Neural crest cell (in vitro differentiated cells): ENCODE measurements at regions not wholly inside any gene's neighbourhood (a gene's known extent, or its start where the extent isn't known, plus 50 kb on each side); places are given as distances from the start of the nearest gene placed in this dataset.

ENCODE experiments used
- DNase-seq: peaks from one replicate; pipeline ENCODE4 v3.0.0; 2021; ENCODE audit warnings: low read depth, mixed read lengths, low spot score
- H3K27ac Mint-ChIP-seq: one replicate; pipeline ENCODE4 v1.8.0; 2021; ENCODE audit warnings: mild to moderate bottlenecking, mixed read lengths; ENCODE audit not compliant: unreplicated experiment
- H3K27me3 Mint-ChIP-seq: 2 replicates; pipeline ENCODE4 v1.8.0; 2021; ENCODE audit warnings: low read depth, mild to moderate bottlenecking, mixed read lengths
- H3K36me3 Mint-ChIP-seq: 2 replicates; pipeline ENCODE4 v1.8.0; 2021; ENCODE audit warnings: low read depth, mild to moderate bottlenecking, mixed read lengths
- H3K4me1 Mint-ChIP-seq: 2 replicates; pipeline ENCODE4 v1.8.0; 2021; ENCODE audit warnings: mixed read lengths
- H3K4me3 Mint-ChIP-seq: one replicate; pipeline ENCODE4 v1.8.0; 2021; ENCODE audit warnings: mild to moderate bottlenecking, mixed read lengths
- H3K9me3 Mint-ChIP-seq: 2 replicates; pipeline ENCODE4 v1.8.0; 2021; ENCODE audit warnings: mixed read lengths
- CTCF ChIP-seq: fragments of 200-600 bp; sonication (generic); conservative IDR thresholded peaks from 2 replicates; pipeline ENCODE4 v1.5.0; 2021; ENCODE audit warnings: antibody characterized with exemption, mild to moderate bottlenecking

- no peak for TF ChIP-seq CTCF
- Mint-ChIP-seq H3K9me3 (peaks cover 7% of the 10 kb centered on the region), H3K36me3 (no peaks in the 10 kb centered on the region), H3K4me3 (no peak overlapping the region), H3K27ac (no peak overlapping the region), H3K4me1 (no peaks in the 10 kb centered on the region), H3K27me3 (peaks cover 59% of the 10 kb centered on the region)
- DNase-seq, result no peak
Measured at GRCh38 chr14:23866269-23866668, 87.3 kb upstream of the DHRS4 start.

- no peak for TF ChIP-seq CTCF
- Mint-ChIP-seq H3K9me3 (peaks cover 7% of the 10 kb centered on the region), H3K4me1 (no peaks in the 10 kb centered on the region), H3K36me3 (no peaks in the 10 kb centered on the region), H3K27me3 (peaks cover 59% of the 10 kb centered on the region), H3K4me3 (no peak overlapping the region), H3K27ac (no peak overlapping the region)
- no peak for DNase-seq
Measured at GRCh38 chr14:23869078-23869719, 84.4 kb upstream of the DHRS4 start.

GRCh38 chr14:23876160-23876750, 77.3 kb upstream of the DHRS4 start:
- DNase-seq, result no peak
- Mint-ChIP-seq H3K4me1 (no peaks in the 10 kb centered on the region), H3K4me3 (no peak overlapping the region), H3K27me3 (peaks cover 52% of the 10 kb centered on the region), H3K36me3 (no peaks in the 10 kb centered on the region), H3K27ac (no peak overlapping the region), H3K9me3 (peaks cover 11% of the 10 kb centered on the region)
- no peak for TF ChIP-seq CTCF

GRCh38 chr14:23877111-23877510, 76.5 kb upstream of the DHRS4 start:
- no peak overlapping the region for H3K4me3 Mint-ChIP-seq
- no peak for TF ChIP-seq CTCF
- peaks cover 53% of the 10 kb centered on the region for H3K27me3 Mint-ChIP-seq
- H3K36me3 Mint-ChIP-seq, result no peaks in the 10 kb centered on the region
- H3K4me1 Mint-ChIP-seq, result no peaks in the 10 kb centered on the region
- DNase-seq, result no peak
- peaks cover 11% of the 10 kb centered on the region for H3K9me3 Mint-ChIP-seq
- H3K27ac Mint-ChIP-seq, result no peak overlapping the region

GRCh38 chr14:23877538-23878180, 75.9 kb upstream of the DHRS4 start:
- Mint-ChIP-seq H3K4me3 (no peak overlapping the region), H3K27ac (no peak overlapping the region), H3K4me1 (no peaks in the 10 kb centered on the region), H3K36me3 (no peaks in the 10 kb centered on the region), H3K9me3 (peaks cover 11% of the 10 kb centered on the region), H3K27me3 (peaks cover 56% of the 10 kb centered on the region)
- DNase-seq, result no peak
- TF ChIP-seq CTCF, result no peak
